ENCODE measurements at regions not wholly inside any gene's neighbourhood (a gene's known extent, or its start where the extent isn't known, plus 50 kb on each side); places are given as distances from the start of the nearest gene placed in this dataset.

GRCh38 chr13:34695063-34695462 lies 247.0 kb upstream of the NBEA start:
- Mint-ChIP-seq H3K4me1 (no peaks in the 10 kb centered on the region), H3K27me3 (peaks cover 2% of the 10 kb centered on the region), H3K27ac (no peak overlapping the region), H3K4me3 (no peak overlapping the region), H3K36me3 (no peaks in the 10 kb centered on the region), H3K9me3 (peaks cover 0 to 3% (median 0%) of the 10 kb centered on the region in 3 donors)

GRCh38 chr13:34696296-34696695 lies 245.8 kb upstream of the NBEA start:
- Mint-ChIP-seq H3K9me3 (peaks cover 0 to 1% (median 0%) of the 10 kb centered on the region in 3 donors), H3K36me3 (no peaks in the 10 kb centered on the region), H3K4me1 (peaks cover 0 to 1% (median 0%) of the 10 kb centered on the region in 3 donors), H3K4me3 (no peak overlapping the region), H3K27me3 (peaks cover 2% of the 10 kb centered on the region), H3K27ac (no peak overlapping the region)

- H3K9me3 Mint-ChIP-seq = peaks cover 0 to 1% (median 0%) of the 10 kb centered on the region in 3 donors
- no peaks in the 10 kb centered on the region for H3K36me3 Mint-ChIP-seq
- peaks cover 2% of the 10 kb centered on the region for H3K27me3 Mint-ChIP-seq
- H3K4me3 Mint-ChIP-seq = no peak overlapping the region
- no peak overlapping the region for H3K27ac Mint-ChIP-seq
- peaks cover 0 to 1% (median 0%) of the 10 kb centered on the region in 3 donors for H3K4me1 Mint-ChIP-seq
Observed at GRCh38 chr13:34696741-34697140, 245.3 kb upstream of the NBEA start.

GRCh38 chr13:34698945-34699344 lies 243.1 kb upstream of the NBEA start:
- H3K4me1 Mint-ChIP-seq = peaks cover 0 to 1% (median 0%) of the 10 kb centered on the region in 3 donors
- no peaks in the 10 kb centered on the region for H3K36me3 Mint-ChIP-seq
- no peak overlapping the region for H3K4me3 Mint-ChIP-seq
- peaks cover 0 to 3% (median 0%) of the 10 kb centered on the region in 3 donors for H3K9me3 Mint-ChIP-seq
- peaks cover 2% of the 10 kb centered on the region for H3K27me3 Mint-ChIP-seq
- no peak overlapping the region for H3K27ac Mint-ChIP-seq

GRCh38 chr13:34700155-34700554 lies 241.9 kb upstream of the NBEA start:
- Mint-ChIP-seq H3K27ac (no peak overlapping the region), H3K4me1 (peaks cover 0 to 1% (median 0%) of the 10 kb centered on the region in 3 donors), H3K27me3 (peaks cover 2% of the 10 kb centered on the region), H3K36me3 (no peaks in the 10 kb centered on the region), H3K9me3 (peaks cover 0 to 3% (median 0%) of the 10 kb centered on the region in 3 donors), H3K4me3 (no peak overlapping the region)

GRCh38 chr13:34701919-34702318 lies 240.2 kb upstream of the NBEA start:
- no peaks in the 10 kb centered on the region for H3K27me3 Mint-ChIP-seq
- no peak overlapping the region for H3K4me3 Mint-ChIP-seq
- H3K4me1 Mint-ChIP-seq = peaks cover 0 to 1% (median 0%) of the 10 kb centered on the region in 3 donors
- peaks cover 0 to 3% (median 2%) of the 10 kb centered on the region in 3 donors for H3K9me3 Mint-ChIP-seq
- no peaks in the 10 kb centered on the region for H3K36me3 Mint-ChIP-seq
- H3K27ac Mint-ChIP-seq = no peak overlapping the region

- no peaks in the 10 kb centered on the region for H3K4me1 Mint-ChIP-seq
- no peak overlapping the region for H3K4me3 Mint-ChIP-seq
- peak overlapping the region in 1 of 3 donors; percentile 36 for H3K27ac Mint-ChIP-seq
Observed at GRCh38 chr13:34708566-34709313, 233.3 kb upstream of the NBEA start.

GRCh38 chr13:34719060-34719875 lies 222.8 kb upstream of the NBEA start:
- H3K4me1 Mint-ChIP-seq = no peaks in the 10 kb centered on the region

More at GRCh38 chr13:34708566-34709313, 233.3 kb upstream of the NBEA start:
- H3K9me3 Mint-ChIP-seq = peaks cover 0 to 2% (median 2%) of the 10 kb centered on the region in 3 donors
- H3K27me3 Mint-ChIP-seq = no peaks in the 10 kb centered on the region
- H3K36me3 Mint-ChIP-seq = no peaks in the 10 kb centered on the region

GRCh38 chr13:34720618-34721017 lies 221.5 kb upstream of the NBEA start:
- Mint-ChIP-seq H3K27me3 (no peaks in the 10 kb centered on the region), H3K4me3 (no peak overlapping the region), H3K4me1 (no peaks in the 10 kb centered on the region), H3K9me3 (no peaks in the 10 kb centered on the region), H3K27ac (no peak overlapping the region), H3K36me3 (no peaks in the 10 kb centered on the region)

More at GRCh38 chr13:34719060-34719875, 222.8 kb upstream of the NBEA start:
- Mint-ChIP-seq H3K4me3 (no peak overlapping the region), H3K27me3 (no peaks in the 10 kb centered on the region), H3K9me3 (no peaks in the 10 kb centered on the region), H3K27ac (no peak overlapping the region), H3K36me3 (no peaks in the 10 kb centered on the region)

- Mint-ChIP-seq H3K9me3 (no peaks in the 10 kb centered on the region), H3K36me3 (no peaks in the 10 kb centered on the region), H3K27me3 (no peaks in the 10 kb centered on the region), H3K4me1 (no peaks in the 10 kb centered on the region), H3K4me3 (no peak overlapping the region), H3K27ac (no peak overlapping the region)
Observed at GRCh38 chr13:34721631-34722595, 220.2 kb upstream of the NBEA start.

GRCh38 chr13:34722922-34723321 lies 219.1 kb upstream of the NBEA start:
- Mint-ChIP-seq H3K36me3 (no peaks in the 10 kb centered on the region), H3K27me3 (no peaks in the 10 kb centered on the region), H3K4me3 (no peak overlapping the region), H3K4me1 (no peaks in the 10 kb centered on the region), H3K27ac (no peak overlapping the region), H3K9me3 (no peaks in the 10 kb centered on the region)

- H3K4me3 Mint-ChIP-seq = no peak overlapping the region
- no peaks in the 10 kb centered on the region for H3K36me3 Mint-ChIP-seq
- no peaks in the 10 kb centered on the region for H3K27me3 Mint-ChIP-seq
- H3K27ac Mint-ChIP-seq = no peak overlapping the region
- no peaks in the 10 kb centered on the region for H3K4me1 Mint-ChIP-seq
- peaks cover 0 to 5% (median 2%) of the 10 kb centered on the region in 3 donors for H3K9me3 Mint-ChIP-seq
Observed at GRCh38 chr13:34730961-34731360, 211.1 kb upstream of the NBEA start.

- Mint-ChIP-seq H3K4me3 (no peak overlapping the region), H3K4me1 (no peaks in the 10 kb centered on the region), H3K27me3 (no peaks in the 10 kb centered on the region), H3K27ac (no peak overlapping the region), H3K36me3 (no peaks in the 10 kb centered on the region), H3K9me3 (peaks cover 0 to 5% (median 2%) of the 10 kb centered on the region in 3 donors)
Observed at GRCh38 chr13:34731486-34731885, 210.6 kb upstream of the NBEA start.

- H3K9me3 Mint-ChIP-seq = peaks cover 0 to 5% (median 2%) of the 10 kb centered on the region in 3 donors
- no peak overlapping the region for H3K27ac Mint-ChIP-seq
- no peaks in the 10 kb centered on the region for H3K4me1 Mint-ChIP-seq
- H3K4me3 Mint-ChIP-seq = no peak overlapping the region
- no peaks in the 10 kb centered on the region for H3K36me3 Mint-ChIP-seq
- H3K27me3 Mint-ChIP-seq = no peaks in the 10 kb centered on the region
Observed at GRCh38 chr13:34733721-34734120, 208.3 kb upstream of the NBEA start.

All from IgD-negative memory B cell (primary cell).